ENCODE measurements at regions not wholly inside any gene's neighbourhood (a gene's known extent, or its start where the extent isn't known, plus 50 kb on each side); places are given as distances from the start of the nearest gene placed in this dataset.
"Not testable (repeated sequence)": the region's sequence is repeated elsewhere in the genome, so short reads cannot be mapped to it uniquely, and the experiment has no call there.

- ATAC-seq (no peak), DNase-seq (no peak)
- no peak overlapping the region for H3K4me3 Mint-ChIP-seq
- no peaks in the 10 kb centered on the region for H3K27me3 Mint-ChIP-seq
- H3K4me1 Mint-ChIP-seq: no peaks in the 10 kb centered on the region
- no peak overlapping the region for H3K27ac Mint-ChIP-seq
- peaks cover 4% of the 10 kb centered on the region for H3K9me3 ChIP-seq (ENCODE audit: control insufficient read depth, low read length, poor library complexity, severe bottlenecking)
- H3K36me3 Mint-ChIP-seq (ENCODE audit: low read depth): no peaks in the 10 kb centered on the region
Observed at GRCh38 chr1:188620236-188620635, 1791.5 kb downstream of the PLA2G4A start.

- H3K4me1 Mint-ChIP-seq: no peaks in the 10 kb centered on the region
- H3K27me3 Mint-ChIP-seq: no peaks in the 10 kb centered on the region
- no peaks in the 10 kb centered on the region for H3K9me3 ChIP-seq (ENCODE audit: control insufficient read depth, low read length, poor library complexity, severe bottlenecking)
- DNase-seq (no peak), ATAC-seq (no peak)
- no peaks in the 10 kb centered on the region for H3K36me3 Mint-ChIP-seq (ENCODE audit: low read depth)
- no peak overlapping the region for H3K4me3 Mint-ChIP-seq
- H3K27ac Mint-ChIP-seq: no peak overlapping the region
Observed at GRCh38 chr1:188641566-188642211, 1812.9 kb downstream of the PLA2G4A start.

GRCh38 chr1:188642704-188643103 is 1814.0 kb downstream of the PLA2G4A start:
- DNase-seq: no peak
- H3K9me3 ChIP-seq (ENCODE audit: control insufficient read depth, low read length, poor library complexity, severe bottlenecking): no peaks in the 10 kb centered on the region
- Mint-ChIP-seq H3K4me1 (no peaks in the 10 kb centered on the region), H3K36me3 (ENCODE audit: low read depth) (no peaks in the 10 kb centered on the region), H3K4me3 (no peak overlapping the region), H3K27me3 (no peaks in the 10 kb centered on the region), H3K27ac (no peak overlapping the region)
- no peak for ATAC-seq

GRCh38 chr1:188652678-188653077 is 1823.9 kb downstream of the PLA2G4A start:
- H3K27me3 Mint-ChIP-seq: no peaks in the 10 kb centered on the region
- no peak for ATAC-seq
- no peaks in the 10 kb centered on the region for H3K36me3 Mint-ChIP-seq (ENCODE audit: low read depth)
- H3K4me1 Mint-ChIP-seq: no peaks in the 10 kb centered on the region
- no peak for DNase-seq
- H3K9me3 ChIP-seq (ENCODE audit: control insufficient read depth, low read length, poor library complexity, severe bottlenecking): no peaks in the 10 kb centered on the region
- no peak overlapping the region for H3K4me3 Mint-ChIP-seq
- no peak overlapping the region for H3K27ac Mint-ChIP-seq

GRCh38 chr1:188655966-188656365 is 1821.7 kb downstream of the BRINP3 start:
- not testable (repeated sequence) for H3K4me3 Mint-ChIP-seq; DNase-seq; ATAC-seq; H3K9me3 ChIP-seq (ENCODE audit: control insufficient read depth, low read length, poor library complexity, severe bottlenecking); H3K36me3 Mint-ChIP-seq (ENCODE audit: low read depth); H3K4me1 Mint-ChIP-seq; H3K27ac Mint-ChIP-seq; H3K27me3 Mint-ChIP-seq

GRCh38 chr1:188660572-188660971 is 1817.1 kb downstream of the BRINP3 start:
- no peak for ATAC-seq
- no peaks in the 10 kb centered on the region for H3K9me3 ChIP-seq (ENCODE audit: control insufficient read depth, low read length, poor library complexity, severe bottlenecking)
- Mint-ChIP-seq H3K4me1 (no peaks in the 10 kb centered on the region), H3K4me3 (no peak overlapping the region), H3K27ac (no peak overlapping the region), H3K27me3 (no peaks in the 10 kb centered on the region), H3K36me3 (ENCODE audit: low read depth) (no peaks in the 10 kb centered on the region)
- no peak for DNase-seq

GRCh38 chr1:188665477-188665876 is 1812.2 kb downstream of the BRINP3 start:
- Mint-ChIP-seq H3K4me1 (no peaks in the 10 kb centered on the region), H3K36me3 (ENCODE audit: low read depth) (no peaks in the 10 kb centered on the region), H3K27me3 (no peaks in the 10 kb centered on the region), H3K4me3 (no peak overlapping the region), H3K27ac (no peak overlapping the region)
- ATAC-seq (no peak), DNase-seq (no peak)
- no peaks in the 10 kb centered on the region for H3K9me3 ChIP-seq (ENCODE audit: control insufficient read depth, low read length, poor library complexity, severe bottlenecking)

GRCh38 chr1:188668083-188668482 is 1809.6 kb downstream of the BRINP3 start:
- ATAC-seq (no peak), DNase-seq (no peak)
- Mint-ChIP-seq H3K27me3 (no peaks in the 10 kb centered on the region), H3K27ac (no peak overlapping the region), H3K4me3 (no peak overlapping the region), H3K4me1 (no peaks in the 10 kb centered on the region), H3K36me3 (ENCODE audit: low read depth) (no peaks in the 10 kb centered on the region)
- H3K9me3 ChIP-seq (ENCODE audit: control insufficient read depth, low read length, poor library complexity, severe bottlenecking): no peaks in the 10 kb centered on the region

GRCh38 chr1:188669728-188670382 is 1807.8 kb downstream of the BRINP3 start:
- Mint-ChIP-seq H3K4me3 (no peak overlapping the region), H3K27me3 (no peaks in the 10 kb centered on the region), H3K27ac (no peak overlapping the region), H3K36me3 (ENCODE audit: low read depth) (no peaks in the 10 kb centered on the region), H3K4me1 (no peaks in the 10 kb centered on the region)
- ATAC-seq: no peak
- H3K9me3 ChIP-seq (ENCODE audit: control insufficient read depth, low read length, poor library complexity, severe bottlenecking): no peaks in the 10 kb centered on the region
- no peak for DNase-seq

- no peaks in the 10 kb centered on the region for H3K27me3 Mint-ChIP-seq
- no peak overlapping the region for H3K4me3 Mint-ChIP-seq
- ATAC-seq: no peak
- no peak for DNase-seq
- no peaks in the 10 kb centered on the region for H3K36me3 Mint-ChIP-seq (ENCODE audit: low read depth)
- H3K27ac Mint-ChIP-seq: no peak overlapping the region
- H3K4me1 Mint-ChIP-seq: no peaks in the 10 kb centered on the region
- no peaks in the 10 kb centered on the region for H3K9me3 ChIP-seq (ENCODE audit: control insufficient read depth, low read length, poor library complexity, severe bottlenecking)
Observed at GRCh38 chr1:188670837-188671236, 1806.8 kb downstream of the BRINP3 start.

GRCh38 chr1:188672153-188672552 is 1805.5 kb downstream of the BRINP3 start:
- Mint-ChIP-seq H3K4me3 (no peak overlapping the region), H3K4me1 (no peaks in the 10 kb centered on the region), H3K36me3 (ENCODE audit: low read depth) (no peaks in the 10 kb centered on the region), H3K27me3 (no peaks in the 10 kb centered on the region), H3K27ac (no peak overlapping the region)
- no peaks in the 10 kb centered on the region for H3K9me3 ChIP-seq (ENCODE audit: control insufficient read depth, low read length, poor library complexity, severe bottlenecking)
- DNase-seq: no peak
- ATAC-seq: no peak

- ATAC-seq (no peak), DNase-seq (no peak)
- no peak overlapping the region for H3K27ac Mint-ChIP-seq
- H3K9me3 ChIP-seq (ENCODE audit: control insufficient read depth, low read length, poor library complexity, severe bottlenecking): no peaks in the 10 kb centered on the region
- H3K27me3 Mint-ChIP-seq: no peaks in the 10 kb centered on the region
- no peaks in the 10 kb centered on the region for H3K4me1 Mint-ChIP-seq
- H3K4me3 Mint-ChIP-seq: no peak overlapping the region
- no peaks in the 10 kb centered on the region for H3K36me3 Mint-ChIP-seq (ENCODE audit: low read depth)
Observed at GRCh38 chr1:188689542-188689941, 1788.1 kb downstream of the BRINP3 start.

GRCh38 chr1:188700116-188700515 is 1777.5 kb downstream of the BRINP3 start:
- ATAC-seq (no peak), DNase-seq (no peak)
- no peaks in the 10 kb centered on the region for H3K36me3 Mint-ChIP-seq (ENCODE audit: low read depth)
- H3K4me3 Mint-ChIP-seq: no peak overlapping the region
- H3K4me1 Mint-ChIP-seq: no peaks in the 10 kb centered on the region
- H3K27me3 Mint-ChIP-seq: no peaks in the 10 kb centered on the region
- H3K27ac Mint-ChIP-seq: no peak overlapping the region
- no peaks in the 10 kb centered on the region for H3K9me3 ChIP-seq (ENCODE audit: control insufficient read depth, low read length, poor library complexity, severe bottlenecking)

GRCh38 chr1:188706742-188707141 is 1770.9 kb downstream of the BRINP3 start:
- no peak overlapping the region for H3K4me3 Mint-ChIP-seq
- no peak for DNase-seq
- no peak for ATAC-seq
- peaks cover 4% of the 10 kb centered on the region for H3K9me3 ChIP-seq (ENCODE audit: control insufficient read depth, low read length, poor library complexity, severe bottlenecking)
- H3K36me3 Mint-ChIP-seq (ENCODE audit: low read depth): no peaks in the 10 kb centered on the region
- no peak overlapping the region for H3K27ac Mint-ChIP-seq
- H3K27me3 Mint-ChIP-seq: no peaks in the 10 kb centered on the region
- H3K4me1 Mint-ChIP-seq: no peaks in the 10 kb centered on the region

All from T-helper 17 cell (primary cell).